ENCODE measurements at regions not wholly inside any gene's neighbourhood (a gene's known extent, or its start where the extent isn't known, plus 50 kb on each side); places are given as distances from the start of the nearest gene placed in this dataset.

GRCh38 chr3:124229420-124229819 lies 237.5 kb upstream of the ROPN1 start:
- Histone ChIP-seq H3K36me3 (ENCODE audit: insufficient read depth, low read length) (no peaks in the 10 kb centered on the region), H3K4me1 (ENCODE audit: insufficient read depth, low read length, poor library complexity, severe bottlenecking) (no peaks in the 10 kb centered on the region), H3K27ac (ENCODE audit: low read depth, low read length, poor library complexity, severe bottlenecking) (no peak overlapping the region), H2AFZ (ENCODE audit: low read length) (no peak overlapping the region), H3K4me2 (ENCODE audit: low read length) (no peak overlapping the region), H3K9me2 (ENCODE audit: insufficient read depth, low read length) (no peaks in the 10 kb centered on the region), H4K20me1 (ENCODE audit: insufficient read depth, low read length) (no peaks in the 10 kb centered on the region), H3K9me3 (ENCODE audit: low read length) (no peaks in the 10 kb centered on the region), H3K4me3 (ENCODE audit: low read depth, low read length, poor library complexity, severe bottlenecking) (no peak overlapping the region), H3K79me2 (ENCODE audit: insufficient read depth, low read depth, low read length) (no peaks in the 10 kb centered on the region)
- no peak for DNase-seq (ENCODE audit: low spot score)
- ChIA-PET POLR2A (no interaction called here), CTCF (ENCODE audit: unreplicated experiment) (no interaction called here)
- TF ChIP-seq CTCF (conservative IDR thresholded peaks at IDR 0.05; ENCODE audit: low read length) (no peak), EZH2phosphoT487 (IDR thresholded peaks at IDR 0.05; ENCODE audit: borderline replicate concordance, low read depth, low read length) (no peak)
- BruUV-seq (replicated peaks), result no TSS peak
- intact Hi-C loops (cut with micrococcal nuclease; ENCODE audit: unreplicated experiment), result no loop called here

GRCh38 chr3:124229836-124230235 lies 237.9 kb upstream of the ROPN1 start:
- CTCF ChIA-PET (ENCODE audit: unreplicated experiment), result interaction anchor here (0.6 kb wide), 1 partner anchor 601 kb away, joined by 3 read pairs; no protein-coding TSS in a partner anchor
- Histone ChIP-seq H3K27ac (ENCODE audit: low read depth, low read length, poor library complexity, severe bottlenecking) (no peak overlapping the region), H3K36me3 (ENCODE audit: insufficient read depth, low read length) (no peaks in the 10 kb centered on the region), H3K9me3 (ENCODE audit: low read length) (no peaks in the 10 kb centered on the region), H3K9me2 (ENCODE audit: insufficient read depth, low read length) (no peaks in the 10 kb centered on the region), H3K4me2 (ENCODE audit: low read length) (no peak overlapping the region), H3K4me3 (ENCODE audit: low read depth, low read length, poor library complexity, severe bottlenecking) (no peak overlapping the region), H3K4me1 (ENCODE audit: insufficient read depth, low read length, poor library complexity, severe bottlenecking) (no peaks in the 10 kb centered on the region), H4K20me1 (ENCODE audit: insufficient read depth, low read length) (no peaks in the 10 kb centered on the region), H3K79me2 (ENCODE audit: insufficient read depth, low read depth, low read length) (no peaks in the 10 kb centered on the region), H2AFZ (ENCODE audit: low read length) (no peak overlapping the region)
- TF ChIP-seq CTCF (conservative IDR thresholded peaks at IDR 0.05; ENCODE audit: low read length) (no peak), EZH2phosphoT487 (IDR thresholded peaks at IDR 0.05; ENCODE audit: borderline replicate concordance, low read depth, low read length) (no peak)
- no peak for DNase-seq (ENCODE audit: low spot score)
- BruUV-seq (replicated peaks), result no TSS peak
- intact Hi-C loops (cut with micrococcal nuclease; ENCODE audit: unreplicated experiment), result no loop called here
- POLR2A ChIA-PET, result no interaction called here

GRCh38 chr3:124230432-124230831 lies 238.5 kb upstream of the ROPN1 start:
- no peak overlapping the region for H3K27ac ChIP-seq (ENCODE audit: low read depth, low read length, poor library complexity, severe bottlenecking)
- TF ChIP-seq CTCF (conservative IDR thresholded peaks at IDR 0.05; ENCODE audit: low read length) (no peak), EZH2phosphoT487 (IDR thresholded peaks at IDR 0.05; ENCODE audit: borderline replicate concordance, low read depth, low read length) (no peak)
- CTCF ChIA-PET (ENCODE audit: unreplicated experiment), result interaction anchor here (0.6 kb wide), 1 partner anchor 602 kb away, joined by 3 read pairs; no protein-coding TSS in a partner anchor
- H3K36me3 ChIP-seq (ENCODE audit: insufficient read depth, low read length), result no peaks in the 10 kb centered on the region
- POLR2A ChIA-PET, result no interaction called here
- intact Hi-C loops (cut with micrococcal nuclease; ENCODE audit: unreplicated experiment), result no loop called here
- no peaks in the 10 kb centered on the region for H4K20me1 ChIP-seq (ENCODE audit: insufficient read depth, low read length)
- no peaks in the 10 kb centered on the region for H3K9me2 ChIP-seq (ENCODE audit: insufficient read depth, low read length)
- H2AFZ ChIP-seq (ENCODE audit: low read length), result no peak overlapping the region
- no TSS peak for BruUV-seq (replicated peaks)
- no peak overlapping the region for H3K4me3 ChIP-seq (ENCODE audit: low read depth, low read length, poor library complexity, severe bottlenecking)
- DNase-seq (ENCODE audit: low spot score), result no peak
- H3K9me3 ChIP-seq (ENCODE audit: low read length), result no peaks in the 10 kb centered on the region
- H3K4me1 ChIP-seq (ENCODE audit: insufficient read depth, low read length, poor library complexity, severe bottlenecking), result no peaks in the 10 kb centered on the region
- H3K79me2 ChIP-seq (ENCODE audit: insufficient read depth, low read depth, low read length), result no peaks in the 10 kb centered on the region
- no peak overlapping the region for H3K4me2 ChIP-seq (ENCODE audit: low read length)

Measured in OCI-LY7 (cell line).